ENCODE measurements at regions not wholly inside any gene's neighbourhood (a gene's known extent, or its start where the extent isn't known, plus 50 kb on each side); places are given as distances from the start of the nearest gene placed in this dataset.

- no peak for DNase-seq
Measured at GRCh38 chr2:120520929-120521912, 175.3 kb downstream of the INHBB start.

GRCh38 chr2:120522151-120522751, 176.3 kb downstream of the INHBB start:
- DNase-seq, result no peak

GRCh38 chr2:120523766-120524165, 177.8 kb downstream of the INHBB start:
- no peak for DNase-seq

GRCh38 chr2:120524174-120524573, 178.2 kb downstream of the INHBB start:
- no peak for DNase-seq

- DNase-seq, result no peak
Measured at GRCh38 chr2:120525056-120526046, 179.4 kb downstream of the INHBB start.

GRCh38 chr2:120526047-120526562, 180.2 kb downstream of the INHBB start:
- DNase-seq, result no peak

- no peak for DNase-seq
Measured at GRCh38 chr2:120526997-120527945, 181.3 kb downstream of the INHBB start.

- DNase-seq, result no peak
Measured at GRCh38 chr2:120528051-120528692, 182.2 kb downstream of the INHBB start.

GRCh38 chr2:120528693-120529076, 182.7 kb downstream of the INHBB start:
- no peak for DNase-seq

- no peak for DNase-seq
Measured at GRCh38 chr2:120530781-120531180, 184.8 kb downstream of the INHBB start.

- no peak for DNase-seq
Measured at GRCh38 chr2:120531365-120531764, 185.4 kb downstream of the INHBB start.

GRCh38 chr2:120531863-120532600, 186.1 kb downstream of the INHBB start:
- DNase-seq, result no peak

- no peak for DNase-seq
Measured at GRCh38 chr2:120533625-120534024, 187.7 kb downstream of the INHBB start.

- DNase-seq, result no peak
Measured at GRCh38 chr2:120534457-120534856, 188.5 kb downstream of the INHBB start.

GRCh38 chr2:120535081-120535480, 189.1 kb downstream of the INHBB start:
- no peak for DNase-seq

- DNase-seq, result no peak
Measured at GRCh38 chr2:120536141-120536540, 190.2 kb downstream of the INHBB start.

- DNase-seq, result no peak
Measured at GRCh38 chr2:120538691-120539423, 192.9 kb downstream of the INHBB start.

- DNase-seq, result no peak
Measured at GRCh38 chr2:120539424-120539936, 193.5 kb downstream of the INHBB start.
